HepG2 (cell line): ENCODE measurements at regions not wholly inside any gene's neighbourhood (a gene's known extent, or its start where the extent isn't known, plus 50 kb on each side); places are given as distances from the start of the nearest gene placed in this dataset.

Experiments used
- ATAC-seq: fragments of 200-7000 bp; cut with Tn5 transposase; 3 replicates; pipeline ENCODE4 v1.9.1; 2020; ENCODE audit warnings: mild to moderate bottlenecking, moderate library complexity
- BruUV-seq: library from RNA; stranded (reverse); fragments of 400-500 nt; replicated peaks from 2 replicates; lab custom pipeline; 2021; lab: Mats Ljungman, UMichigan
- CTCF ChIA-PET: fragments of 300-600 bp; formaldehyde crosslinking; extraction: SDS; loops from one replicate; lab custom pipeline; 2021; ENCODE audit warnings: low total read pairs, inconsistent platforms, low intra/inter-chr PET ratio; lab: Yijun Ruan, JAX
- POLR2A ChIA-PET: fragments of 350-600 bp; sonication (Branson Sonifier 250); formaldehyde crosslinking; loops from one replicate; lab custom pipeline; 2020; ENCODE audit warnings: antibody characterized with exemption, inconsistent platforms; lab: Yijun Ruan, JAX
- DNase-seq: peaks from one replicate; pipeline ENCODE4 v3.0.0-alpha.2; 2015; ENCODE audit warnings: low spot score
- FAIRE-seq: peaks from 3 replicates; lab custom pipeline; 2011; peaks lifted over from hg19 to GRCh38; lab: Jason Lieb, UNC
- H2AFZ ChIP-seq: one replicate; pipeline ENCODE4 v1.6.1; 2011; ENCODE audit warnings: low read length, inconsistent platforms
- H3K27ac ChIP-seq: fragments of 300-600 bp; 3 replicates; pipeline ENCODE4 v1.8.0; 2011; ENCODE audit warnings: mixed run types, mild to moderate bottlenecking, mixed read lengths, low read length, inconsistent platforms; ENCODE audit not compliant: insufficient read depth; ENCODE audit errors: extremely low read length
- H3K27me3 ChIP-seq, 2 experiments: fragments of 200-600 bp in 1 of 2; 2 replicates in 1 of 2; 3 replicates in 1 of 2; pipeline versions ENCODE4 v1.6.0 to v1.8.0; 2011; ENCODE audit warnings: low read length in 2 of 2, mild to moderate bottlenecking in 2 of 2, moderate library complexity in 2 of 2, inconsistent platforms in 1 of 2; ENCODE audit not compliant: insufficient read depth in 2 of 2, control insufficient read depth in 1 of 2
- H3K36me3 ChIP-seq, 2 experiments: fragments of 200-600 bp in 1 of 2; replicated peaks in 1 of 2; 2 replicates in 1 of 2; 3 replicates in 1 of 2; pipeline versions ENCODE4 v1.5.1 to v1.8.0; 2011; ENCODE audit warnings: low read length in 2 of 2, inconsistent platforms in 1 of 2; ENCODE audit not compliant: insufficient read depth in 2 of 2, control insufficient read depth in 1 of 2
- H3K4me1 ChIP-seq: 2 replicates; pipeline ENCODE4 v1.5.1; 2012; ENCODE audit warnings: low read length, inconsistent platforms; ENCODE audit not compliant: insufficient read depth
- H3K4me2 ChIP-seq: 2 replicates; pipeline ENCODE4 v1.6.0; 2011; ENCODE audit warnings: low read depth, low read length, inconsistent platforms
- H3K4me3 ChIP-seq, 3 experiments: fragments of 200-600 bp in 1 of 3; sonication (generic), shearing (Covaris generic) in 1 of 3; replicated peaks in 1 of 3; 2 replicates each; pipeline ENCODE4 v1.5.1; 2011 to 2016; ENCODE audit warnings: low read length in 3 of 3, inconsistent platforms in 2 of 3, low read depth in 2 of 3, mild to moderate bottlenecking in 2 of 3, control low read depth in 1 of 3, mixed read lengths in 1 of 3; ENCODE audit not compliant: insufficient read depth in 1 of 3
- H3K79me2 ChIP-seq: one replicate; pipeline ENCODE4 v1.6.1; 2011; ENCODE audit warnings: low read length, inconsistent platforms; ENCODE audit not compliant: insufficient read depth
- H3K9ac ChIP-seq: 2 replicates; pipeline ENCODE4 v1.6.0; 2011; ENCODE audit warnings: mild to moderate bottlenecking, low read depth, low read length, inconsistent platforms; ENCODE audit not compliant: insufficient read depth
- H3K9me3 ChIP-seq: 2 replicates; pipeline ENCODE4 v1.5.1; 2012; ENCODE audit warnings: mild to moderate bottlenecking, low read length
- H4K20me1 ChIP-seq: 2 replicates; pipeline ENCODE4 v1.6.0; 2011; ENCODE audit warnings: inconsistent platforms, mild to moderate bottlenecking, low read length, moderate library complexity; ENCODE audit not compliant: insufficient read depth
- BRCA1 ChIP-seq: sonication (generic); formaldehyde crosslinking; IDR thresholded peaks from 2 replicates; pipeline ENCODE4 v1.4.0; 2020; ENCODE audit warnings: missing genetic modification reagents
- HNRNPL ChIP-seq: fragments of 200-400 bp; formaldehyde crosslinking; IDR thresholded peaks from 2 replicates; pipeline ENCODE4 v1.6.1; 2017; ENCODE audit warnings: mild to moderate bottlenecking, low read depth, low read length
- PHB2 ChIP-seq: fragments of 450-650 bp; IDR thresholded peaks from 2 replicates; pipeline ENCODE4 v1.6.1; 2018; ENCODE audit not compliant: partially characterized antibody
- SMAD1 ChIP-seq: sonication (generic); formaldehyde crosslinking; IDR thresholded peaks from 2 replicates; pipeline ENCODE4 v1.4.0; 2020; ENCODE audit warnings: missing genetic modification reagents, low read depth, mild to moderate bottlenecking, borderline replicate concordance
- ZFP91 ChIP-seq: sonication (generic); formaldehyde crosslinking; IDR thresholded peaks from 2 replicates; pipeline ENCODE4 v1.9.0; 2022; ENCODE audit warnings: missing genetic modification reagents, mild to moderate bottlenecking, borderline replicate concordance
- ZNF317 ChIP-seq: sonication (generic); formaldehyde crosslinking; IDR thresholded peaks from 2 replicates; pipeline ENCODE4 v1.5.0; 2020; ENCODE audit warnings: mild to moderate bottlenecking, missing genetic modification reagents
- ZNF383 ChIP-seq: sonication (generic); formaldehyde crosslinking; IDR thresholded peaks from 2 replicates; pipeline ENCODE4 v1.4.0; 2020; ENCODE audit warnings: missing genetic modification reagents, mild to moderate bottlenecking, borderline replicate concordance
- ZNF512B ChIP-seq: sonication (generic); formaldehyde crosslinking; IDR thresholded peaks from 2 replicates; pipeline ENCODE4 v1.5.1; 2020; ENCODE audit warnings: missing genetic modification reagents, mild to moderate bottlenecking, borderline replicate concordance
- WGBS: methylation state at CpG from one replicate; pipeline ENCODE4 v1.1.6; 2017; ENCODE audit warnings: low lambda C conversion rate; 5-methylcytosine and 5-hydroxymethylcytosine counted together
- in situ Hi-C: cut with HindIII; loops from 2 replicates; pipeline ENCODE4 v1.10.0; 2017; ENCODE audit warnings: low pct_unique_long_range_greater_than_20kb; ENCODE audit not compliant: extremely low pct_ligation_motif_present
- intact Hi-C: fragments of 100-400 bp; cut with micrococcal nuclease; formaldehyde crosslinking; loops from one replicate; pipeline ENCODE4 v1.10.0; 2022; ENCODE audit not compliant: unreplicated experiment
- TF ChIP-seq, protein P1 (sequence below): sonication (generic); formaldehyde crosslinking; IDR thresholded peaks from 2 replicates; pipeline ENCODE4; 2020; ENCODE audit warnings: missing genetic modification reagents, mild to moderate bottlenecking, borderline replicate concordance

- Histone ChIP-seq H2AFZ (no peak overlapping the region), H3K79me2 (no peaks in the 10 kb centered on the region), H3K9ac (no peak overlapping the region), H3K36me3 (no peaks in the 10 kb centered on the region), H3K27me3 (peaks cover 1 to 10% of the 10 kb centered on the region in 2 experiments; a peak in 2 of 5 replicates), H3K4me3 (no peak overlapping the region), H3K4me2 (no peak overlapping the region), H3K9me3 (no peaks in the 10 kb centered on the region), H4K20me1 (no peaks in the 10 kb centered on the region), H3K4me1 (no peaks in the 10 kb centered on the region), H3K27ac (no peak overlapping the region)
- POLR2A ChIA-PET, result no interaction called here
- in situ Hi-C loops (no loop called here), intact Hi-C loops (no loop called here)
- FAIRE-seq (no peak), ATAC-seq (no peak), DNase-seq (no peak)
- no TSS peak for BruUV-seq
- WGBS, result 14% methylated on average over 3 of the region's 3 CpGs
- no peak for TF ChIP-seq SMAD1
- CTCF ChIA-PET, result no interaction called here
Observed at GRCh38 chr19:30175987-30176386, 196.2 kb upstream of the ZNF536 start.

- H3K79me2 ChIP-seq, result no peaks in the 10 kb centered on the region
- POLR2A ChIA-PET, result no interaction called here
- no peak for FAIRE-seq
- CTCF ChIA-PET, result no interaction called here
- intact Hi-C loops, result no loop called here
- in situ Hi-C loops, result no loop called here
- BruUV-seq, result no TSS peak
- no peak overlapping the region for H3K27ac ChIP-seq
- no peak for DNase-seq
- 13% methylated on average over 4 of the region's 4 CpGs for WGBS
- peaks cover 1 to 5% of the 10 kb centered on the region in 2 experiments; a peak in 1 of 5 replicates for H3K27me3 ChIP-seq
- no peaks in the 10 kb centered on the region for H4K20me1 ChIP-seq
- no peaks in the 10 kb centered on the region for H3K4me1 ChIP-seq
- H3K4me3 ChIP-seq, result no peak overlapping the region
- H3K36me3 ChIP-seq, result no peaks in the 10 kb centered on the region
- ATAC-seq, result no peak
- no peak overlapping the region for H2AFZ ChIP-seq
- H3K9ac ChIP-seq, result no peak overlapping the region
- no peak overlapping the region for H3K4me2 ChIP-seq
- peaks cover 20% of the 10 kb centered on the region for H3K9me3 ChIP-seq
- TF ChIP-seq, protein P1, sequence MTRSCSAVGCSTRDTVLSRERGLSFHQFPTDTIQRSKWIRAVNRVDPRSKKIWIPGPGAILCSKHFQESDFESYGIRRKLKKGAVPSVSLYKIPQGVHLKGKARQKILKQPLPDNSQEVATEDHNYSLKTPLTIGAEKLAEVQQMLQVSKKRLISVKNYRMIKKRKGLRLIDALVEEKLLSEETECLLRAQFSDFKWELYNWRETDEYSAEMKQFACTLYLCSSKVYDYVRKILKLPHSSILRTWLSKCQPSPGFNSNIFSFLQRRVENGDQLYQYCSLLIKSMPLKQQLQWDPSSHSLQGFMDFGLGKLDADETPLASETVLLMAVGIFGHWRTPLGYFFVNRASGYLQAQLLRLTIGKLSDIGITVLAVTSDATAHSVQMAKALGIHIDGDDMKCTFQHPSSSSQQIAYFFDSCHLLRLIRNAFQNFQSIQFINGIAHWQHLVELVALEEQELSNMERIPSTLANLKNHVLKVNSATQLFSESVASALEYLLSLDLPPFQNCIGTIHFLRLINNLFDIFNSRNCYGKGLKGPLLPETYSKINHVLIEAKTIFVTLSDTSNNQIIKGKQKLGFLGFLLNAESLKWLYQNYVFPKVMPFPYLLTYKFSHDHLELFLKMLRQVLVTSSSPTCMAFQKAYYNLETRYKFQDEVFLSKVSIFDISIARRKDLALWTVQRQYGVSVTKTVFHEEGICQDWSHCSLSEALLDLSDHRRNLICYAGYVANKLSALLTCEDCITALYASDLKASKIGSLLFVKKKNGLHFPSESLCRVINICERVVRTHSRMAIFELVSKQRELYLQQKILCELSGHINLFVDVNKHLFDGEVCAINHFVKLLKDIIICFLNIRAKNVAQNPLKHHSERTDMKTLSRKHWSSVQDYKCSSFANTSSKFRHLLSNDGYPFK, result no peak
- TF ChIP-seq PHB2 (no peak), ZNF383 (CRISPR knock-in tag) (no peak), ZNF317 (CRISPR knock-in tag) (no peak), ZFP91 (CRISPR knock-in tag) (no peak), ZNF512B (CRISPR knock-in tag) (no peak), BRCA1 (CRISPR knock-in tag) (no peak), HNRNPL (no peak)
Observed at GRCh38 chr19:30178721-30179402, 193.3 kb upstream of the ZNF536 start.
